GM19240 (cell line): ENCODE measurements at regions not wholly inside any gene's neighbourhood (a gene's known extent, or its start where the extent isn't known, plus 50 kb on each side); places are given as distances from the start of the nearest gene placed in this dataset.

Experiments
- DNase-seq: peaks from one replicate; pipeline ENCODE4 v3.0.0; 2011; ENCODE audit warnings: low spot score; ENCODE audit not compliant: insufficient read length

GRCh38 chr3:159605101-159605500 is 383.5 kb upstream of the IL12A start:
- DNase-seq, result no peak

- DNase-seq, result no peak
Observed at GRCh38 chr3:159605776-159606175, 382.9 kb upstream of the IL12A start.

GRCh38 chr3:159607856-159608255 is 380.8 kb upstream of the IL12A start:
- no peak for DNase-seq

GRCh38 chr3:159608311-159608710 is 380.3 kb upstream of the IL12A start:
- no peak for DNase-seq

- DNase-seq, result no peak
Observed at GRCh38 chr3:159609625-159610024, 379.0 kb upstream of the IL12A start.

GRCh38 chr3:159616234-159616825 is 372.3 kb upstream of the IL12A start:
- DNase-seq, result no peak

GRCh38 chr3:159619341-159619885 is 369.2 kb upstream of the IL12A start:
- no peak for DNase-seq

- no peak for DNase-seq
Observed at GRCh38 chr3:159620281-159620680, 368.4 kb upstream of the IL12A start.

GRCh38 chr3:159620873-159621272 is 367.8 kb upstream of the IL12A start:
- DNase-seq, result no peak

- no peak for DNase-seq
Observed at GRCh38 chr3:159624616-159625015, 364.0 kb upstream of the IL12A start.

- no peak for DNase-seq
Observed at GRCh38 chr3:159625594-159625993, 363.0 kb upstream of the IL12A start.

GRCh38 chr3:159626598-159626997 is 362.0 kb upstream of the IL12A start:
- no peak for DNase-seq

- DNase-seq, result no peak
Observed at GRCh38 chr3:159627229-159627628, 361.4 kb upstream of the IL12A start.

GRCh38 chr3:159627634-159628033 is 361.0 kb upstream of the IL12A start:
- no peak for DNase-seq

- no peak for DNase-seq
Observed at GRCh38 chr3:159629329-159630084, 359.1 kb upstream of the IL12A start.

GRCh38 chr3:159631226-159631625 is 357.4 kb upstream of the IL12A start:
- DNase-seq, result no peak

GRCh38 chr3:159632128-159632527 is 356.5 kb upstream of the IL12A start:
- no peak for DNase-seq

GRCh38 chr3:159632851-159633250 is 355.8 kb upstream of the IL12A start:
- no peak for DNase-seq

GRCh38 chr3:159634483-159634882 is 354.2 kb upstream of the IL12A start:
- DNase-seq, result no peak

- DNase-seq, result no peak
Observed at GRCh38 chr3:159635047-159635641, 353.5 kb upstream of the IL12A start.

- no peak for DNase-seq
Observed at GRCh38 chr3:159637883-159638542, 350.6 kb upstream of the IL12A start.

GRCh38 chr3:159640225-159640624 is 348.4 kb upstream of the IL12A start:
- DNase-seq, result no peak
